ENCODE measurements at regions not wholly inside any gene's neighbourhood (a gene's known extent, or its start where the extent isn't known, plus 50 kb on each side); places are given as distances from the start of the nearest gene placed in this dataset.

- TF ChIP-seq CTCF (conservative IDR thresholded peaks at IDR 0.05; ENCODE audit: control insufficient read depth, insufficient read depth, low read depth, low read length): no peak
- no peak overlapping the region for H3K4me3 ChIP-seq (ENCODE audit: control insufficient read depth, low read depth, low read length)
- no peak for DNase-seq (ENCODE audit: low read depth)
Measured at GRCh38 chr3:168427835-168428475, 332.2 kb upstream of the GOLIM4 start.

- no peak for TF ChIP-seq CTCF (conservative IDR thresholded peaks at IDR 0.05; ENCODE audit: control insufficient read depth, insufficient read depth, low read depth, low read length)
- no peak overlapping the region for H3K4me3 ChIP-seq (ENCODE audit: control insufficient read depth, low read depth, low read length)
- no peak for DNase-seq (ENCODE audit: low read depth)
Measured at GRCh38 chr3:168427156-168427555, 331.4 kb upstream of the GOLIM4 start.

GRCh38 chr3:168425936-168426595, 330.3 kb upstream of the GOLIM4 start:
- peak; percentile 11 for DNase-seq (ENCODE audit: low read depth)
- H3K4me3 ChIP-seq (ENCODE audit: control insufficient read depth, low read depth, low read length): no peak overlapping the region
- TF ChIP-seq CTCF (conservative IDR thresholded peaks at IDR 0.05; ENCODE audit: control insufficient read depth, insufficient read depth, low read depth, low read length): no peak

GRCh38 chr3:168424059-168424734, 328.5 kb upstream of the GOLIM4 start:
- no peak for DNase-seq (ENCODE audit: low read depth)
- H3K4me3 ChIP-seq (ENCODE audit: control insufficient read depth, low read depth, low read length): no peak overlapping the region
- TF ChIP-seq CTCF (conservative IDR thresholded peaks at IDR 0.05; ENCODE audit: control insufficient read depth, insufficient read depth, low read depth, low read length): no peak

- DNase-seq (ENCODE audit: low read depth): no peak
- H3K4me3 ChIP-seq (ENCODE audit: control insufficient read depth, low read depth, low read length): no peak overlapping the region
- TF ChIP-seq CTCF (conservative IDR thresholded peaks at IDR 0.05; ENCODE audit: control insufficient read depth, insufficient read depth, low read depth, low read length): no peak
Measured at GRCh38 chr3:168422843-168423242, 327.1 kb upstream of the GOLIM4 start.

- H3K4me3 ChIP-seq (ENCODE audit: control insufficient read depth, low read depth, low read length): no peak overlapping the region
- no peak for TF ChIP-seq CTCF (conservative IDR thresholded peaks at IDR 0.05; ENCODE audit: control insufficient read depth, insufficient read depth, low read depth, low read length)
- DNase-seq (ENCODE audit: low read depth): no peak
Measured at GRCh38 chr3:168419091-168419490, 323.4 kb upstream of the GOLIM4 start.

Data from fibroblast of mammary gland (primary cell).